BLaER1 (cell line): ENCODE measurements at regions not wholly inside any gene's neighbourhood (a gene's known extent, or its start where the extent isn't known, plus 50 kb on each side); places are given as distances from the start of the nearest gene placed in this dataset.
"Not testable (repeated sequence)": the region's sequence is repeated elsewhere in the genome, so short reads cannot be mapped to it uniquely, and the experiment has no call there.

Experiments
- H3K27ac ChIP-seq: shearing (Covaris generic); formaldehyde crosslinking; 2 replicates; pipeline ENCODE4 v1.8.1; 2022
- H3K27me3 ChIP-seq: shearing (Covaris generic); formaldehyde crosslinking; 2 replicates; pipeline ENCODE4 v1.8.1; 2022
- H3K36me3 ChIP-seq: shearing (Covaris generic); formaldehyde crosslinking; 2 replicates; pipeline ENCODE4 v1.8.1; 2022
- H3K4me1 ChIP-seq: shearing (Covaris generic); formaldehyde crosslinking; 2 replicates; pipeline ENCODE4 v1.8.1; 2022
- H3K4me2 ChIP-seq: shearing (Covaris generic); formaldehyde crosslinking; 2 replicates; pipeline ENCODE4 v1.8.1; 2022
- H3K4me3 ChIP-seq: shearing (Covaris generic); formaldehyde crosslinking; 2 replicates; pipeline ENCODE4 v1.8.1; 2022
- H3K9ac ChIP-seq: shearing (Covaris generic); formaldehyde crosslinking; 2 replicates; pipeline ENCODE4 v1.8.1; 2022
- H3K9me3 ChIP-seq: shearing (Covaris generic); formaldehyde crosslinking; 2 replicates; pipeline ENCODE4 v1.8.1; 2022
- H4K20me1 ChIP-seq: shearing (Covaris generic); formaldehyde crosslinking; 2 replicates; pipeline ENCODE4 v1.8.1; 2022
- Cebpa-rat ChIP-seq: shearing (Covaris generic); IDR thresholded peaks from 2 replicates; pipeline ENCODE4 v1.8.1; 2022

DNA sequence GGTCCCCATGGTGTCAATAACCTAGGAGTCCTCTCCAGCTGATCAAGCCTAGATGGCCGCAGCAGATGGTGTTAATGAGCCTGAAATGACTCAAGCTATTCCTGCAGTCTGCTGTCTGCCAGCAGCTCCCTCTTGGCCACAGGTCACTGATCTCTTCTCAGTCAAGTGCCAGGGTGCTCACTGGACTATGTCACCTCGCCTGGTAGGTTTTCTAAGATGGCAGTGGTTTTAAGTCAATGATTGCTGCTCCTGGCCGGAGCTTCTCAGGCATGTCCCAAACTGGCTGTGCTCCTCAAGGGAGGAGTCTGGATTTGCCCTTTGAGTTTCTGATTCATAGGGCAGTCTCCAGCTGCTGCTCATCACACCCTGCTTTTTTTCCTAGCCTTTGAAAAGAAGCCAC lies 58.6 kb upstream of the SHISA6 start:
- H3K9me3 ChIP-seq = no peaks in the 10 kb centered on the region
- no peak overlapping the region for H3K4me3 ChIP-seq
- H3K27me3 ChIP-seq = no peaks in the 10 kb centered on the region
- H3K36me3 ChIP-seq = no peaks in the 10 kb centered on the region
- no peak for TF ChIP-seq Cebpa-rat
- peaks cover 10% of the 10 kb centered on the region for H3K4me1 ChIP-seq
- H3K27ac ChIP-seq = no peak overlapping the region
- H4K20me1 ChIP-seq = no peaks in the 10 kb centered on the region
- H3K9ac ChIP-seq = no peak overlapping the region
- peak overlapping the region; percentile 37 for H3K4me2 ChIP-seq

DNA sequence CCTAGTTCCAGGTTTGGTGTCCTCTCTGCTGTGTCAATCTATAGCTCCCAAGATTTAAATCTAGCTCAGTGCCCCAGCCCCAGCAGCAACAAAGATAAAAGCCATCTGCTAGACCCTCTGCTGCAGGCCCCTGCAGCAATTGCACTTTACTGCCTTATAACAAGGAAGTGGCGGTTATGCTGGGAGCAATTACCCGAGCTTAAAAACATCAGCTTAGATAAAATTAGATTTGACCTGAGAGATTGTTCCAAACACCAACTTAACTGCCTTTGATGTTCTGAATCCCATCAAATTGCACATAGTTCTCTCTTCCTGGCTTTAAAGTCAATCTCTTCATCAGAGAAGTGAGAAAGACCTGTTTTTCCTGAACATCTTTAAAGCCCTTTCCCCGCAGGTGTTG lies 62.4 kb upstream of the SHISA6 start:
- Histone ChIP-seq H3K4me3 (no peak overlapping the region), H3K4me2 (no peak overlapping the region)
- no peak for TF ChIP-seq Cebpa-rat

DNA sequence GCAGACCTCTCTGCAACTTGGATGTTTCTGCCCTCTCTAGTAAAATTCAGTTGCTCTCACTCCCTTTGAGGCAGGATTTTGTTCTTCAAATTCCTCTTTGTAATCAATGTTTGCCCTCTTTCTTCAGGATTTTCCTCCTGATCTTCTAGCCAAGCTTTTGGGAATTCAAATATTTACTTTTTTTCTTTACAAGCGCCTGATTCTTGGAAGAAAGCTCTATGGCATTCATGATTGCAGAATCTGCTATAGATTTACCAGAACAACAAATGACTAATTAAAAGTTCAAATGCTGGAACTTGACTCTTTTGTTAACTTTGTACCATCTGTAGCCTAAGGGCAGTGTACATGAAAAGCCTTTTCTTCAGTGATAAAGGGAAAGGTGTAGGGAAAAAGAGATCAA lies 63.7 kb upstream of the SHISA6 start:
- TF ChIP-seq Cebpa-rat = no peak
- Histone ChIP-seq H3K4me3 (no peak overlapping the region), H3K27ac (no peak overlapping the region), H3K9me3 (no peaks in the 10 kb centered on the region), H3K36me3 (no peaks in the 10 kb centered on the region), H3K4me2 (no peak overlapping the region), H3K4me1 (peaks cover 4% of the 10 kb centered on the region), H3K9ac (no peak overlapping the region), H4K20me1 (no peaks in the 10 kb centered on the region), H3K27me3 (no peaks in the 10 kb centered on the region)

More for the DNA sequence above, 62.4 kb upstream of the SHISA6 start:
- no peaks in the 10 kb centered on the region for H3K9me3 ChIP-seq
- H3K27me3 ChIP-seq = no peaks in the 10 kb centered on the region
- H3K9ac ChIP-seq = no peak overlapping the region
- no peaks in the 10 kb centered on the region for H3K36me3 ChIP-seq
- H3K4me1 ChIP-seq = peaks cover 10% of the 10 kb centered on the region
- no peaks in the 10 kb centered on the region for H4K20me1 ChIP-seq
- no peak overlapping the region for H3K27ac ChIP-seq

DNA sequence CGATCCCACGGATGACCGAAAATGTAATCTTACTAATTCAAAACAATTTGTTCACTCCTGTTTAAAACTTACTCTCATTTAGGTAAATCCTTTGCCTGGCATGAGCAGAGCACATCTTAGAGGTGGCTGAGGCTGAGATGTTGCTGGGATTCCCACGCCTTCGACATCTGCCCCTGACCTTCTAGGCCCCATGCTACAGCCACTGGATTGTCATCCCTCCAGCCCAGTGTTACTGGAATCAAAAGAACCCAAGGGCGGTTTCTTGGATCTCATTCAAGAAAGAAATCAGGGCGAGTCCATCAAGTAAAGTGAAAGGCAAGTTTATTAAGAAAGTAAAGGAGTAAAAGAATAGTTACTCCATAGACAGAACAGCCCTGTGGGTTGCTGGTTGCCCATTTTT lies 64.5 kb upstream of the SHISA6 start:
- no peak for TF ChIP-seq Cebpa-rat
- H3K27ac ChIP-seq = no peak overlapping the region
- H3K4me2 ChIP-seq = no peak overlapping the region

DNA sequence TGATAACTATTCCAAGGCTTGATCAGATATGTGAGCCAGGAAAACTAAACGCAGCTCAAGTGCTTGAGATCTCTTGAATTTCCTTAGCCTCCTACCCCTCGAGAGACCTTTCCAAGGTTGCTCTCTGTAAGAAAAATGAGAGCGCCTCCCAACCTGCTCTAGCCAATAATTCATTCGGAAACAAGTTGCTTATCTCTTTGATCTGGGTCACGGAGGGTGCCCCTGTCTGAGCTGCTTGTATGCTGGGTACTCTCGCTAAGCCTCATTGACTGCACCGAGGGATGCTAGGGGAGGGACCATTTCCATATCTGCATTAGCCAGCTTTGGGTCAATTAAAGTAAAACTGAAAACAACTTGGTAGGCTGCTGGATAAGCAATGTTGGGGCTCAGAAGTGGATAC lies 70.1 kb upstream of the SHISA6 start:
- Histone ChIP-seq H3K4me2 (no peak overlapping the region), H3K4me3 (no peak overlapping the region), H3K36me3 (no peaks in the 10 kb centered on the region), H4K20me1 (no peaks in the 10 kb centered on the region), H3K27me3 (no peaks in the 10 kb centered on the region), H3K4me1 (no peaks in the 10 kb centered on the region), H3K9ac (no peak overlapping the region), H3K27ac (no peak overlapping the region), H3K9me3 (no peaks in the 10 kb centered on the region)
- TF ChIP-seq Cebpa-rat = no peak

More for the DNA sequence above, 64.5 kb upstream of the SHISA6 start:
- Histone ChIP-seq H4K20me1 (no peaks in the 10 kb centered on the region), H3K9ac (no peak overlapping the region), H3K36me3 (no peaks in the 10 kb centered on the region), H3K4me1 (no peaks in the 10 kb centered on the region), H3K9me3 (no peaks in the 10 kb centered on the region), H3K4me3 (no peak overlapping the region), H3K27me3 (no peaks in the 10 kb centered on the region)

DNA sequence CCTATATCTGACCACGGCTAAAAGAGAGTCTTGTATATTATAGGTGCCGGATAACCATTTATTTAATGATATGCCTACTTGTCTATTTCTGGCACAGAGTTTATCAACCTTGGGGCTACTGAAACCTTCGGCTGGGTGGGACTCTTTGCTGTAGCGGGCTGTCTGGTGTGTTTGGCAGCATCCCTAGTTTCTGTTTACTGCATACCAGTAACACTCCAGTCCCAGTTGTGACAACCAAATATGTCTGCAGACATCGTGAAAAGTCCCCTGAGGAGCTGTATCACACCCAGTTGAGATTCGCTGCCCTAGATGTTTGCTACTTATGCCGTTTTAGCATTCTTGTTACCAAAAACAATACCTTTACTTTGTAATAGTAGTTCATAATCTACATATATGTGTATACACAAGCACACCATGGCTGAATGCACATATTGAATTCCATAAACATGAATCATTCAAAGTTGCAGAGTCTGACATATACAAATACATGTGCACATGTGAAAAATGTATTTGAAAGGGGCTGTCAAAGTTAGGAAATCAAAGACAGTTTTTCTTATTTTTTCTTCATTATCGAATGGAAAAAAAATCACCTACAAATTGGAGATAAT lies 89.1 kb upstream of the SHISA6 start:
- Histone ChIP-seq H3K4me3 (no peak overlapping the region), H4K20me1 (no peaks in the 10 kb centered on the region), H3K9ac (no peak overlapping the region), H3K36me3 (no peaks in the 10 kb centered on the region), H3K4me2 (no peak overlapping the region), H3K4me1 (no peaks in the 10 kb centered on the region), H3K9me3 (peaks cover 6% of the 10 kb centered on the region; the same call in 1 of the 2 replicates), H3K27ac (no peak overlapping the region), H3K27me3 (no peaks in the 10 kb centered on the region)
- TF ChIP-seq Cebpa-rat = no peak

DNA sequence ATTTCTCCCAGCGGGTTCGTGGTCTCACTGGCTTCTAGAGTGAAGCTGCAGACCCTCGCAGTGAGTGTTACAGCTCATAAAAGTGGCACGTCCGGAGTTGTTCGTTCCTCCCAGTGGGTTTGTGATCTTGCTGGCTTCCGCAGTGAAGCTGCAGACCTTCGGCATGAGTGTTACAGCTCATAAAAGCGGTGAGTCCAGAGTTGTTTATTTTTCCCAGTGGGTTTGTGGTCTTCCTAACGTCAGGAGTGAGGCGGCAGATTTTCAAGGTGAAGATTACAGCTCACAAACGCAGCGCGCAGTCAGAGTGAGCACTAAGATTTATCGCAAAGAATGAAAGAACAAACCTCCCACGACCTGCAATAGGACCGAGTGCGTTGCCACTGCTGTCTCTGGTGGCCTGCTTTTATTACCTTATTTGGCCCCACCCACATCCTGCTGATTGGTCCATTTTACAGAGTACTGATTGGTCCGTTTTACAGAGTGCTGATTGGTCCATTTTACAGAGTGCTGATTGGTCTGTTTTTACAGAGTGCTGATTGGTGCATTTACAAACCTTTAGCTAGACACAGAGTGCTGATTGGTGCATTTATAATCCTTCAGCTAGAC lies 90.0 kb upstream of the SHISA6 start:
- H3K27ac ChIP-seq, H3K4me2 ChIP-seq, H3K4me3 ChIP-seq, H3K9me3 ChIP-seq, H3K4me1 ChIP-seq, H3K36me3 ChIP-seq, H4K20me1 ChIP-seq, H3K9ac ChIP-seq, H3K27me3 ChIP-seq: not testable (repeated sequence)

DNA sequence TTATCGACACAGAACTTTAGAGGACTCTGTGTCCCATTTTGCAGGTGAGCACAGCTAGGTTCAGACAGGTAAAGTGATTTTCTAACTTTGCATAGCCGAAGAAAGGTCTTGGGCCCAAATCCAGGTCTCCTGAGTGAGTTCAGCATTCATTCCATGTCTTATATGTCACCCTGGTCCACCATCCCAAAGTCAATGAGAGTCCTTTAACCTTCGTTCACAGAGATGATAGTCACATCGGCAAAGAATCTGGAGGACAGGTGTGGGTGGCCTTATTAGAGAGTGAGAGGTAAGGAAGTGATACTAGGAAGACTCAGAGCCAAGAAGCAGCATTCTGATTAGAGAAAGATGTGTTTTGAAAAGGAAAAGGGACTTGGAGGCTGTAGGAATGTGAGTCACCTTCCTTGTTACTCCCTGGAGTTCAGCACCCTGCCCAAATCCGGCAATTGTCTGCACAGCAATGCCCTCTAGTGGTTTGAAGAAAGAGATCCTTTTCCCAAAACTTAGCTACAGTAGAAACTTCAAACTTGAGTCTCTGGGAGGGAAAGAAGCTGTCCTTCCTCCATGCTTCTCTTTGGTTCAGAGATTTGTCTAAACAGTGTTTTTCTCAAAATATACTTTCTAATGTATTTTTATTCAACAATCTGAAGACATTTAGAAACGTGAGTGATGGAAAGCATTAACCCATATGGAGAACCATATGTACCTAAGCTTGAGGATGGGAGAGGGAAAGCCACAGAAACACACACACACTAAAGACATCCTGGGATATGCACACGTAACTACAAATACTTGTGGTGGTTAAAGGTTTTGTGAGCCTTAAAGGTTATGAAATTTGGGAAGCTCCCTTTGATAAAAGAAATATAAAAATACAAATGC lies 96.4 kb upstream of the SHISA6 start:
- Histone ChIP-seq H4K20me1 (no peaks in the 10 kb centered on the region), H3K4me3 (no peak overlapping the region), H3K9me3 (no peaks in the 10 kb centered on the region), H3K4me1 (no peaks in the 10 kb centered on the region), H3K4me2 (no peak overlapping the region), H3K27ac (no peak overlapping the region), H3K9ac (no peak overlapping the region), H3K27me3 (no peaks in the 10 kb centered on the region), H3K36me3 (no peaks in the 10 kb centered on the region)
- no peak for TF ChIP-seq Cebpa-rat

DNA sequence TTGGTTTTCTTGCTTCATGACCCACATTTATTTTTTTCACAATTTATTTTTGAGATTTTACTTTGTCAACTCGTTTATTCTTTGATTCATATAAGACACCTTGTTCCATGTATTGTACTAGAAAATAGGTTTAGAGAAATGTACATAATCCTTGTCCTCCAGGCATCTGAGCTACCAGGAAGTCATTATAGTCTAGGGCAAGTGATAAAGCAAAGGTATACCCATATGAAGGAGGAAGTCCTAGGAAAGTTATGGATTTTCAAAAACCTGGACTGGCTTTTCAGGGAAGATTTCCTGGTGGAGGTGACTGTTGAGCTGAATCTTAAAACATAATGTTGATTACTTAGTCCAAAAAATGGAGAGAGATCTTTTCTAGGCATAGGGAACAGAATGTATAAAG lies 98.8 kb upstream of the SHISA6 start:
- H3K4me3 ChIP-seq = no peak overlapping the region
- H4K20me1 ChIP-seq = no peaks in the 10 kb centered on the region
- H3K4me1 ChIP-seq = no peaks in the 10 kb centered on the region
- H3K9me3 ChIP-seq = no peaks in the 10 kb centered on the region
- no peak overlapping the region for H3K9ac ChIP-seq
- H3K27ac ChIP-seq = no peak overlapping the region
- H3K4me2 ChIP-seq = no peak overlapping the region
- TF ChIP-seq Cebpa-rat = no peak
- no peaks in the 10 kb centered on the region for H3K36me3 ChIP-seq
- H3K27me3 ChIP-seq = no peaks in the 10 kb centered on the region

DNA sequence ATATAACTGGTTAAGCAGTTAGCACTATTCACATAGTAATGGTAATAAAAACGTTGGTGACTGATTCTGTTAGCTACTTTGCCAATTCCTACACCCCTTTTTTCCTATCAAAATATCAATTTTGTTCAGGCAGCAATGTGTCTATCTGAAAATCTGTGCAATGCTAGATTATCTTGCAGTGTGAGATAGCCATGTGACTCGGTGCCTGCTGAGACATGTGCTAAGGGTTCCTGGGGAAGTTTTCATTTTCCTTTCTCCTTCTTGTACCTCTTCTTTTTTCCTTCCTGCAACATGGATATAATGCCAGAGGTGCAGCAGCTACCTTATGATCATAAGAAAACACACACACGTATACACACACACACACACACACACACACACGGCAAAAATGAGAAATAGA lies 100.5 kb upstream of the SHISA6 start:
- Histone ChIP-seq H3K36me3 (no peaks in the 10 kb centered on the region), H3K9me3 (no peaks in the 10 kb centered on the region), H3K9ac (no peak overlapping the region), H4K20me1 (no peaks in the 10 kb centered on the region), H3K27ac (no peak overlapping the region), H3K4me2 (no peak overlapping the region), H3K4me3 (no peak overlapping the region), H3K27me3 (no peaks in the 10 kb centered on the region), H3K4me1 (no peaks in the 10 kb centered on the region)
- TF ChIP-seq Cebpa-rat = no peak
